DMS153 (cell line): ENCODE measurements at regions not wholly inside any gene's neighbourhood (a gene's known extent, or its start where the extent isn't known, plus 50 kb on each side); places are given as distances from the start of the nearest gene placed in this dataset.
A peak's percentile ranks its signal among the peaks of the same experiment; 100 is the strongest.

ENCODE experiments used
- DNase-seq: peaks from one replicate; lab custom pipeline; 2025; lab: John Stamatoyannopoulos, UW

DNA sequence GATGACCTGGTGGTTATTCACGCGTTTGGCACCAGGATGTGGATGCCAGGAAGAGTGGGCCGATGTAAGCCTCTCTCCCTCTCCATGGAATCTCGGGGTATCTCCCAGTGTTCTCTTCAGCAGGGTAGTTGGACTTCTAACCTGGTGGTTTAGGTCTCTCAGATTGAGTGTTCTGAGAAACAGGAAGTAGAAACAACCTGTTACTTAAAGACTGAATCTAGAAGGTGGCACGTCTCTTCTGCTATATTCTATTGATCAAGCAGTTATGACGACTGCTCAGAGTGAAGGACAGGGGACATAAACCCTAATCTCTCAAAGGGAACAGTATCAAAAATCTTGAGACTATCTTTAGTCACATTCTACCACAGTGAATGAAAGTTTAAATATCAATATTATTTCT is 918.7 kb upstream of the PIK3C3 start:
- DNase-seq = no peak

DNA sequence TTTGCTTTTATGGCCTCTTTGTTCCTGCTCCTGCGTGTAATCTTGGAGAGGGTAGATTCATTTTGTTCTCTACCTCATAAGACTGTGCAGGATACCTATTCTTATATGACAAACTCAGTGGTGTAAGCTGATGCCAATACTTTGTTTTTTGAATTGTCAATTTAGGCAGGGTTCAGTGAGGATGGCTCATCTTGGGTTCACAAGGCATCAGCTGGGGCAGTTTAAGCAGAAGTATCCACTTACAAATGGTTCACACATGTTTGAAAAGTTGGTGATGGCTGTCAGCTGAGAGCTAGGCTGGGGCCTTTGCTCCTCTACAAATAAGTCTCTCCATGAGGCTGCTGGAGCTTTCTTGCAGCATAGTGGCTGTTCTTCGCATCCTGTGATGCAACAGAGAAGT is 920.6 kb upstream of the PIK3C3 start:
- no peak for DNase-seq

DNA sequence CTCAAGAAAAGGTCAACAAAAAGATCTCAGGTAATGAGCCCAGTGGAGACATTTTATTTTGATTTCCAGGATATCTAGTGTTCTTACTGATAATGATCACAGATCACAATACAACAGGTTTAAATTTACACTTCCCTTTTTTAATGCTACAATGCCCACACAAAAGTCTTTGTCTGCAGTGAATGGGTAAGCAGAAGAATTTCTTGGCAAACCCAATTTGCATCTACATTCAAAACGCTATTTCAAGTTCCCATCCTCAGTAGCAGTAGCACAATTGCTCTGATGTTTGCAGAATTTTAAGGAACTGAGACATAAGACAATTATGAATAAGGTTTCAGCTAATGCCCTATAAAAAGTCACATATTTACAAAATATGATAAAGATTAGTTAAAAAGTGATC is 929.4 kb upstream of the PIK3C3 start:
- no peak for DNase-seq

DNA sequence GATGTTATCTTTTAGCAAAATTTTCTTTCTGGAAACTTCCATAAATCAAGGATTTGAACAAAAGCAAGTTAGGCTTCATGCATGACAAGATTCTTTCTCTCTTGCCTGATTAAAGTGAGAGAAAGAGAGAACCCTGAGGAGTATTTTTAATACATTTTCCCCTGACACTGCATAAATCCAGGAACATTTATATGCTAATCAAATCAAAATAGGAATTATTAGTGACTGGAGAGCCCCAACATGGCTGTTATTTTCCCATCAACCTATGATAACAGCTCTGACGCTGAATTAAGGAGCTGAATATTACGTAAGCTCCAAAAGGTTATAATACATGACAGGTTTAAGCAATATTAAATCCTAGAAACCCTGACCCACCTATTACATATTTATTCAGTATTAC is 930.2 kb upstream of the PIK3C3 start:
- no peak for DNase-seq

DNA sequence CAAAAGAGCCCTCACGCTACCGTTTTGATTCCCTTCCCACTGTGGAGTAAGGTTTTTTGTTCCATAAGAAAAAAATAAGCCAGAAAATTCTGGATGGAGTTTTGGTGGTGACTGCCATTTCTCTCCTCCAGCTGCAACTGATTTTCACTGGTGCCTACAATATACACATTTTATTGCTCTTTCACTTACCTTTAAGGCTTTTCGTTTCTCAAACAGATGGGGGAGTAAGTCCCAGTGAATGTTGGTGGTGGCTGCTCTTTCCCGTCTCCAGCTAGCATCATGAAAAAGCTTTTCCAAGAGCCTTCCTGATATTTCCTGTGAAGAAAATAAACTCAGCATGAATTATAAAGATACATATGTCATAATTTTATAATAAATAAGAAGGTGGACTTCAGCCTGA is 932.5 kb upstream of the PIK3C3 start:
- DNase-seq = no peak

DNA sequence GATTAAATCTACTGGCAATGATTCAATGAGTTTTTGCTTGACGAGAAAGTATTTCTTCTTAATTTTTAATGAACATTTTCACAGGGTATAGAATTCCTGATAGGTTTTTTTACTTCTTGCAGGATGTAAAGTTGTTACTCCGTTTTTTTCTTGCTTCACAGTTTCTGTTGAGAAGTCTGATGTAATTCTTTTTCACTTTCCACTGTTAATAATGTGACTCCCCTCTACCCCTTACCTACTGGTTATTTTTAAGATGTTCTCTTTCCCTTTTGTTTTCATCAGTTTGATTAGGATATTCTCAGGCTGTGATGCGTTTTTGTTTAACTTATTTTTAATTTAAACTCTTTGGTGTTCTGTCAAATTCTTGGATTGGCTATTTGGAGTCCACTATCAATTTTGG is 933.9 kb upstream of the PIK3C3 start:
- no peak for DNase-seq

DNA sequence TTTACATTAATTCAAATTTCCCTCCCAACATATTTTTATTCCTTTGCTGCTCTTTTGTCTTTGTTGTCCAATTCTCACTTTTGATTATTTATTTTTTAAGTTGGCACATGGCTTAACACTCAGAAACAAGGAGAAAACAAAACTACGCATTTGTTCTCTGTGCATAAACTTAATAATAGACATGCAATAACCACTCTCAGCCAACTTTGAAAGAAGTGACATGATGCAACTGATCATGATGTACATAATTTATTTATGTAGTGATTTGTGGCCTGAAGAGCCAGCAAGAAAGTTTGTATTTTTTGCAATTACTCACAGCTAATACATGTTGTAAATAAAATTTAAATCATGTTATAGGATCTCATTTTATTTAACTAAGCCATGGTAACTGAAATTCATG is 942.8 kb upstream of the PIK3C3 start:
- DNase-seq = no peak

DNA sequence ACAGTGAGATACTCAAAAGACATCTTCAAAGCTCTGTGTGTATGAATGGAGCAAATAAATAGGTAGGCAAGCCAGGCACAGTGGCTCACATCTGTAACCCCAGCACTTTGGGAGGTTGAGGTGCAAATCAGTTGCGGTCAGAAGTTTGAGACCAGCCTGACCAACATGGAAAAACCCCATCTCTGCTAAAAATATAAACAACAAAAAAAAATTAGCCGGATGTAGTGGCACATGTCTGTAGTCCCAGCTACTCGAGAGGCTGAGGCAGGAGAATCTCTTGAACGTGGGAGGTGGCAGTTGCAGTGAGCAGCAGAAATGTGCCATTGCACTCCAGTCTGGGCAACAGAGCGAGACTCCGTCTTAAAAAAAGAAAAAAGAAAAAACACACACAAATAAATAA is 945.1 kb upstream of the PIK3C3 start:
- DNase-seq = no peak

DNA sequence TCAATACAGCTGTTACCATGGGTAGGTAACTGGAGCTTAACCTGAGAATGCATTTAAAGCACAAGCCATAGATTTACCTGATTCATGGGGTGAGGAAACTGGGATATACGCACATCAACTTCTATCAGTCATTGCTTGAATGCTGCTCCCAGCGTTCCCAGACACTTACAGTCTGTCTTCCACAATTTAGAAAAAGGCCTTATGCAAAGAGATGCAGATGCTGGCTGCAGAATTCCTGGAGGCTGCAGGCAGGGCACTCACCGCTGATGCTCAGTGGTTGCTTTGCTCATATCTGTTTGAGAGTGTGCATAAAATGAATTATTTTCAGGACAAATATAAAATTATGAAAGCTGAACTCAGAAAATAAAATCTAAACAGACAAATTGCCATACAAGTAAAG is 950.7 kb upstream of the PIK3C3 start:
- DNase-seq = no peak

DNA sequence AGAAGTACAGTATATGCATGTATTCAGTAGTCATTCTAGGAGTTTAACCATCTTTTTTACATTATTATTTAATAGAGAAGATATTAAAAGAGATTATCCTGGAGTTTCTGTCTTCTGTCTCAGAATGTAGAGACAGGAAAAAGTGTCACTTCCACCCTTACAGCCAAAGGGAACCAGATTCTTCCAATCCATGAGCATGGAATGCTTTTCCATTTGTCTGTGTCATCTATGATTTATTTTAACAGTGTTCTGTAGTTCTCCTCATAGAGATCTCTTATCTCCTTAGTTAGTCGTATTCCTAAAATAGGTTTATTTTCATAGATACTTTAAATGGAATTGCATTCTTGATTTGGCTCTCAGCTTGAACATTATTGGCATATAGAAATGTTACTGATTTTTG is 959.5 kb upstream of the PIK3C3 start:
- no peak for DNase-seq

DNA sequence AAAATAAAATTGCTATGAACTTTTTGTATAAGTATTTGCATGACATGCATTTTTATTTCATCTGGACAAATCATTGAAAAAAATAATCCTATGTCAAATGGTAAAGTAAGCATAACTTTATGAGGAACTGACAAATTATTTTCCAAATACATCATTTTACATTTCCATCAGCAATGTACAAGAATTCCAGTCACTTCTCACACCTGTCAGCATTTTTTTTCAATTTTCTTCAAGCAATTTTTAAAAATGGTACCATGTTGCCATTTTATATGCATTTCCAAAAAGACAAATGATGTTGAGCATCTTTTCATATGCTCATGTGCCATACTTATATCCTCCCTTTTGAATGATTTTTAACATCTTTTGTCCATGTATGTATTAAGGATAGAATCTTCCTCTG is 961.7 kb upstream of the PIK3C3 start:
- no peak for DNase-seq

DNA sequence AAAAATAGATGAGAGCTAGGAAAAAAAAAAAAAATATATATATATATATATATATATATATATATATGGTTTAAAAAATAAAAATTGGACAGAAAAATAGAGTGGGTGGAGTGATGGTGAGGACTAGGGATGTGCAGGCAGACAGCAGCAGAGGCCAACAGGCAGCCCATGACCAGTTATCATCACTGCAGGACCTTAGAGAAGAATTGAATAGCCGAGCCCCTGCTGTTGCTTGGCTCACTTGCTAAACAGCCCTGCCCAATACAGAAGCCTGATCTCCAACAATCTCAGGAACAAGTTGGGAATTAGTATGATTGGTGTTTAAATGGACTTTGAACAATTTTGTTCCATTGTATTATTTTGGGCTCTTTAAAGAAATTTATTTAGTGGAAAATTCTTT is 967.5 kb upstream of the PIK3C3 start:
- no peak for DNase-seq

DNA sequence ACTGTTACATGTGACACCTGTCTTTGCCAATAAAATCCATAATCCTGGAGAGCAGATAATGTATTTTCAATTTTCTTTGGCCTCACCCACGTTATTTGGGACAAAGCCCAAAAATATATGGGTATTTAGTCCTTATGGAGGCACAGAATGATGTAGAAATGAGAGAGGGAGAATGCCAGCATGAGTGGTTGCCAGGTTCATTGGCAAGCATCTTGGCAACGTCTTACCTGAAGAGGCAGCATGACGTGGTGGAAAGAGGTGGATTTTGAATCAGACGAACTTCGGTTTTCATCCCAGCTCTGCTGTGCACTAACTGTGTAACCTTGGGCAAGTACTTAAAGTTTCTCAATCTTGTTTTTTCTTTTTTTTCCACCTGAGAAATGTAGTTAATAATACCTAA is 969.6 kb upstream of the PIK3C3 start:
- DNase-seq = no peak

DNA sequence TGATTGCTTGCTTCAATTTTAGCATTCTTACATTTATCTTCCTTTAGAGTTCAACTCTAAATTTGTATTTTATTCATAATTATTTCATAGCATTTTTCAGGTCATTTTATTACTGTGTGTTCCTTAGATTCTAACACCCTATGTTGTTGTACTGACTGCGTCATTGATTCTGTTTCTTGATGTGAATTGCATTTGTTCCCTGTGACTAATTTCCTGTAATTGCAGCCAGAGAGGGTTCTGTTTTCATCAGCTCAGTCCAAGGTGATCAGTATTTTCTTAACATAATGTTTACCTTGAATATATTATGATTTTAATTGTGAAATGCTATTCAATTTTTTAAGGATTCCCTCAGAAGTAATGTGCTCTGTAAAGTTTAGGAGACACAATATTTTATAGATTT is 970.2 kb upstream of the PIK3C3 start:
- no peak for DNase-seq

DNA sequence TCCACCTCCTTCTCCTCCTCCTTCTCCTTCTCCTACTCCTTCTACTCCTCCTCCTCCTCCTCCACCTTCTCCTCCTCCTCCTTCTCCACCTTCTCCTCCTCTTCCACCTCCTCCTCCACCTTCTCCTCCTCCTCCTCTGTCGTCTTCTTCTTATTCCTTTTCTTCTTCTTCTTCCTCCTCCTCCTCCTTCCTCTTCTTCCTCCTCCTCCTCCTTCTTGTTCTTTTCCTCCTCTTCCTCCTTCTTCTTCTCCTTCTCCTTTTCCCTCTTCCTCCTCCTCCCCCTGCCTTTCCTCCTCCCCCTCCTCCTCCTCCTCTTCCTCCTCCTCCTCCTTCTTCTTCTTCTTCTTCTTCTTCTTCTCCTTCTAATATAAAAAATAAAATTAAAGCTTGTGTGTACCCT is 971.2 kb upstream of the PIK3C3 start:
- DNase-seq = no peak

DNA sequence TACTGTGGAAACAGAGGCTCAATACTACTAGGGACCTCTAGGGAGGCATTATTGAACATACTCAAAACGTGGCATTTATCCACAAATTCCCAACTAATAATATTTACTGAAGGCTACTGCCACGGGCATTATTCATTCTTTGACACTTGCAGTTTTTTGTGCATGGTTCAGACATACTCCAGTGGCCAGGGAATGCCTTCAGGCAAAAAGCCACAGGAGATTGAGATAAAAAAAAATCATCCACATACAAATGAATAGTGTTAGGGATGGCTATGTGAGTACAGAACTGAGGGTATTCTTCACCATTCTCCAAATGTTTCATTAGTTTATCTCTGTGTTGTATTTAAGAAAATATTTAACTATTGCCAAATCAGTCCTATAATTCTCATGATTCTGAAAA is 974.9 kb upstream of the PIK3C3 start:
- DNase-seq = no peak

DNA sequence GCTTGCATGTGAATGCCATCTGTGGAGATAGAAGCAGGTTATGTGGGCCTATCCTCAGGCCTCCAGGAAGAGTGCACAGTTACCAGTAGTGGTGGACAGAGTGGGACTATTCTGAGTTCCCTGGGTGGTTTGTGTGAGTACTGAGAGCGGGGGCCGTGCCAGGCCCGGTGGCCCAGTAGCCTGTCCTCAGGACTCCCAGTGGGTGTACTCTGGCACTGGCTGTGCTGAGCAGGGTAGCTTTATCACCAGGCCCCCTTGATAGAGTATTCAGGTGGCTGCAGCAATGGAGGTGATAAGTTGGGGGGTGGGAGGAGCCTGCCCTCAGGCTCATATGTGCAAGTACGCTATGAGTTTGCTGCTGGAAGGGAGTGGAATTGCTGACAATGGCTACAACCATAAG is 979.0 kb upstream of the PIK3C3 start:
- no peak for DNase-seq

DNA sequence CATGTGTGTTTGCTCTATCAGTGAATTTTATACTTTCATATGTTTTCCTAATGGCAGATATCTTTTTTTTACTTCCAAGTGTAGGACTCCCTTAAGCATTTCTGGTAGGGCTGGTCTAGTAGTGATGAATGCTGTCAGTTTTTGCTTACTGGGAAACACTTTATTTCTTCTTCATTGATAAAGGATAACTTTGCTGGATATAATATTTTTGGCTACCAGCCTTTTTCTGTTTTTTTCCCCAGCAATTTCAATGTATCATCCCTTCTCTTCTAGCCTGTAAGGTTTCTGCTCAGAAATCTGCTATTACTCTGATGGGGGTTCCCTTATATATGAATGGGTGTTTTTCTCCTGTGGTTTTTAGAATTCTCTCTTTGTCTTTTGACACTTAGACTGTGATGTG is 980.6 kb upstream of the PIK3C3 start:
- no peak for DNase-seq

DNA sequence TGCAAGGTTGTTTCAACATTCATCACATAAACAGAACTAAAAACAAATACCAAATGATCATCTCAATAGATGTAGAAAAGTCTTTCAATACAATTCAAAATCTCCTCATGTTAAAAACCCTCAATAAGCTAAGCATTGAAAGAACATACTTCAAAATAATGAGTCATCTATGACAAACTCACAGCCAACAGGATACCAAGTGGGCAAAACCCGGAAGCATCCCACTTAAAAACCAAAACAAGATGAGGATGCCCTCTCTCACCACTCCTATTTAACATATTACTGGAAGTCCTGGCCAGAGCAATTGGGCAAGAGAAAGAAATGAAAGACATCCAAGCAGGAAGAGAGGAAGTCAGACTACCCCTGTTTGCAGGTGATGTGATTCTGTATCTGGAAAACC is 992.2 kb upstream of the PIK3C3 start:
- DNase-seq = peak; percentile 24

DNA sequence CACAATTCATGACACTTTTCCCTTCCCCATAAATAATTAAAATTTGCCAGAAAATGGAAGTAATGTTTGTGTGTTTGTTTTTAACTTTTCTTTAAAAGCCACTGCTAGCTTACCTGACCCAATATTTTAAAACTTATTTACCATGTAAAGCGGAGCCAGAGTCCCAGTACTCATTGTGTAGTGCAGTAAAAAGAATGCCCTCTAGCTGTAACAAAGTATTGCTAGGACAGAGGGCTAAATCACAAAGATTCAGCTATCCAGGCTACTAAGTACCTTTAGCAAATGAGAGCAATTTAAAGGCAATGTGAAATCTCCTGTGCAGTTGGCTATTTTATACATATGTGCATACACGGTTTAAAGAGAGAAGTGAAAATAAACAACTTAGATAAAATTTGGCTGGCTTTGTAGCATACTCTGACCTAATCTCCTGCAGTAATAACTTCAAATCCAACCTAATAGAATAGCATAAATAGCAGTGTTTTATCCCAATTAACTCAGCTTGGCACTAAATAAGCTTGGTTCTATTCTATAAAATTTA is 997.4 kb upstream of the PIK3C3 start:
- DNase-seq = no peak

DNA sequence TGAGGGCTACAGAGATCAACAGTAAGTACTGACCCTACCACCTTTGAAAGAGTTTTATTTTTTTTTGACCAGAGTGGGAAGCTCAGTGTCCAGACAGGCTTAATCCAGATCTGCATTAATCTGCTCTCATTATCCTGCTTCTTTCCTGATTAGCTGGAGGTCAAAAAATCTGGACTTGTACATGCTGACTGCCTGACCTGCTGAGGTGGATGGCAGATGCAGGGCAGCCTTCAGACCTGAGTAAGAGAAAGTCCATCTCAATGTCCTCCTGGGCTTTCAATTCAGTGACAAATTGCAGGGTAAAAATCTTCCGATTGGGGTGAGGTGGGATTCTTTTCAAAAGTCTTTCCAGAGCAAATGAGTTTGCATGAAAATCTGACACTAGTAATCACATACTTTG is 998.8 kb upstream of the PIK3C3 start:
- no peak for DNase-seq

DNA sequence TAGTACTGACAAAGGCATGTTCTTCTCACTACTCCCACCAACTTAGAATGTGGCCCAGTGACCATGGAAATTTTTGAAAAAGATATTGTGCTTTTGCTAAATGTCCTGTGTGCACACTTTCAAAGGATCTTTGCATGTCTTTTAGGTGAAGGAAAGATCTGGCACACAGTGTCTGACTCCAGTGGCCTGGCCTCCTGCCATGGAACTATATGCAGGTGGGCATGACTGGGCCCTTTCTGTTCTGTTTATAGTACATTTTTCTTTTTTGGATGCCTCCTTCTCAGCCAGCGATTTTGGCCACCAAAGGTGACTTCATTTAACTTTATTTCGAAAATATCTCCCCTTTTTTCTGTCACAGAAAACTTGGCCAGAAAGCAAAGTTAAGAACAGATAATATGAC is 999.7 kb upstream of the PIK3C3 start:
- no peak for DNase-seq

DNA sequence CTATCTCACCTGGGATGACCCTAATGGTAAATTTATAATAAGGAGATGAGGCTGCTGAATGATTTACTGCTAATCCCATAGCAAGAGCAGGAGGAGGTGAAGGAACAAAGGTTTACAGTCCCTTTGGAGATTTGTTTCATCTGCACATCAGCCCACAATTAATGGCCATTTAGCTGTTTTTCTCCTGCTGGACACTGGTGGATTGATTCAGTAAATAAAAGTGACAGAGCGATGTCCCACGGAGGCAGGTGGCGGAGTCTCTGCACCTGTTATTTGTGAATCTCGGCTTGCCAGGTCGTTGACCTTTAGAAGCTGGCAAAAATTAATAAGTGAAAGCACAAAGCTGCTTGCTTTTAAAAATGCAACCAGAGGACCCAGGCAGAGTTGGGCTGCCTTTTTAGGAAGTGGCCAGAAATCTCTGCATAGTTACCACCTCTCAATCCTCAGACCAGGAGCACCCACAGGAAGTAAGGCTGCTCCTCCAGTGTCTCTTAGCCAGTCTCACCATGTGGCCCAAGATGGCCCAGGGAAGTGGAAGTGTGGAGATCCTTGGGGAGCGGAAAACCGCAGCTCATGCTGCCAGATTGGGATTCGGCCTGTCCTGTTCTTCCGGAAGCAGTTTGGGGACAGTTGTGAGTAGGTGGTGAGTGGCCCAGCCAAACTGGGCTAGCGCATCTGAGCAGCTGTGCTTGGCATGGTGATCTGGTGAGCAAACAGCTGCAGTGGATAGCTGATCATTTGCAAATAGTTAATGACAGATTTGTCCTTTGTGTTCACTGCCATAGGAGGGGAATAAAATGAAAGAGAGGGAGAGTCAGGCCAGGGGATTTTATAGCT is 1005.7 kb upstream of the PIK3C3 start:
- peak; percentile 36 for DNase-seq

DNA sequence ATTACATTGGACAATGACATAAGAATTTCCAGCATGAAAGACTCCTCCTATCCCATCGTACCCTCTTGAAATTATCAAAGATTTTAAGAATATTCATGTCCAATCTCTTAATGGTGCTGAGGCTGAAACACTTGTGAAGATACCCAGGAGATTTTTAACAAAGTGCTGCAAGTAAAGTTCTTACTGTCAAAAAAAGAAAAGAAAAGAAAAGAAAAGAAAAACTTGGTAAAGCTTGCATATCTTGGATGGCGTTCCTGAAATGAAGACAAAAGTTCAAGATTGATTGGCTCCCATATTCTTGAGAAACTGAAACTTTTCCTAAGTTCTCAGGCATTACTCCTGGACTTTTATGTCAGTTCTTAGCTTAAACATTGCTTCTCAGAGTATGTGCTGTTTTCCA is 1010.5 kb upstream of the PIK3C3 start:
- no peak for DNase-seq
